PC-9 (cell line): ENCODE measurements at regions not wholly inside any gene's neighbourhood (a gene's known extent, or its start where the extent isn't known, plus 50 kb on each side); places are given as distances from the start of the nearest gene placed in this dataset.

ENCODE experiments used
- BruUV-seq: library from RNA; stranded (reverse); fragments of 400-500 nt; replicated peaks from 2 replicates; lab custom pipeline; 2021; lab: Mats Ljungman, UMichigan
- CTCF ChIA-PET: fragments of 300-600 bp; sonication (Branson Sonifier 250); formaldehyde crosslinking; loops from one replicate; lab custom pipeline; 2022; ENCODE audit warnings: antibody characterized with exemption; lab: Charles Lee
- POLR2A ChIA-PET: fragments of 300-600 bp; sonication (Branson Sonifier 250); formaldehyde crosslinking; loops from one replicate; lab custom pipeline; 2022; ENCODE audit warnings: antibody characterized with exemption; ENCODE audit not compliant: unreplicated experiment; lab: Charles Lee
- DNase-seq, 2 experiments: peaks; one replicate each; pipeline versions ENCODE4 v3.0.0 to v3.0.0-alpha.2; 2015 to 2022; ENCODE audit warnings: mixed read lengths in 1 of 2
- H2AFZ ChIP-seq: fragments of 200-600 bp; sonication (generic); 2 replicates; pipeline ENCODE4 v1.8.1; 2017; ENCODE audit warnings: antibody characterized with exemption
- H3F3A ChIP-seq: fragments of 200-600 bp; sonication (generic); 2 replicates; pipeline ENCODE4 v1.8.1; 2017; ENCODE audit warnings: antibody characterized with exemption, mild to moderate bottlenecking, low read depth; ENCODE audit not compliant: insufficient read depth
- H3K27ac ChIP-seq: fragments of 200-600 bp; sonication (generic); 2 replicates; pipeline ENCODE4 v1.6.1; 2016; ENCODE audit warnings: mixed run types
- H3K27me3 ChIP-seq: fragments of 200-600 bp; sonication (generic); 2 replicates; pipeline ENCODE4 v1.6.1; 2016; ENCODE audit warnings: low read depth, mixed run types; ENCODE audit not compliant: insufficient read depth
- H3K36me3 ChIP-seq: fragments of 200-600 bp; sonication (generic); 2 replicates; pipeline ENCODE4 v1.6.1; 2016; ENCODE audit warnings: low read depth, mixed run types
- H3K4me1 ChIP-seq: fragments of 200-600 bp; sonication (generic); replicated peaks from 2 replicates; pipeline ENCODE4 v1.6.1; 2016; ENCODE audit warnings: mixed run types; ENCODE audit not compliant: insufficient read depth
- H3K4me2 ChIP-seq: fragments of 200-600 bp; sonication (generic); 2 replicates; pipeline ENCODE4 v1.6.1; 2017; ENCODE audit warnings: mixed run types
- H3K4me3 ChIP-seq: fragments of 200-600 bp; sonication (generic); 2 replicates; pipeline ENCODE4 v1.6.1; 2016; ENCODE audit warnings: mixed run types
- H3K79me2 ChIP-seq: fragments of 200-600 bp; sonication (generic); 2 replicates; pipeline ENCODE4 v1.6.1; 2017; ENCODE audit warnings: low read depth, mixed run types
- H3K9me2 ChIP-seq: fragments of 200-600 bp; sonication (generic); 2 replicates; pipeline ENCODE4 v1.8.1; 2017; ENCODE audit warnings: mild to moderate bottlenecking; ENCODE audit not compliant: insufficient read depth
- H3K9me3 ChIP-seq: fragments of 200-600 bp; sonication (generic); 2 replicates; pipeline ENCODE4 v1.8.1; 2016; ENCODE audit warnings: low read depth; ENCODE audit not compliant: insufficient read depth
- H4K20me1 ChIP-seq: fragments of 200-600 bp; sonication (generic); 2 replicates; pipeline ENCODE4 v1.8.1; 2017; ENCODE audit not compliant: insufficient read depth
- CTCF ChIP-seq: fragments of 200-600 bp; sonication (generic); conservative IDR thresholded peaks from 2 replicates; pipeline ENCODE4 v1.6.1; 2017; ENCODE audit warnings: mixed run types, antibody characterized with exemption, mild to moderate bottlenecking, moderate library complexity
- EZH2 ChIP-seq: fragments of 200-600 bp; sonication (generic); IDR thresholded peaks from 2 replicates; pipeline ENCODE4 v1.8.0; 2017; ENCODE audit warnings: antibody characterized with exemption, low read depth
- intact Hi-C: fragments of 100-400 bp; cut with micrococcal nuclease; formaldehyde crosslinking; loops from one replicate; pipeline ENCODE4 v1.10.0; 2022; ENCODE audit not compliant: unreplicated experiment

GRCh38 chr12:41656454-41656853 is 468.3 kb downstream of the PDZRN4 start:
- Histone ChIP-seq H4K20me1 (no peaks in the 10 kb centered on the region), H3K4me2 (no peak overlapping the region), H2AFZ (no peak overlapping the region), H3K4me1 (no peaks in the 10 kb centered on the region), H3K4me3 (no peak overlapping the region), H3K79me2 (no peaks in the 10 kb centered on the region), H3F3A (no peaks in the 10 kb centered on the region), H3K27me3 (no peaks in the 10 kb centered on the region), H3K9me3 (peaks cover 2% of the 10 kb centered on the region; the same call in 1 of the 2 replicates), H3K36me3 (no peaks in the 10 kb centered on the region), H3K9me2 (no peaks in the 10 kb centered on the region), H3K27ac (no peak overlapping the region)
- ChIA-PET POLR2A (no interaction called here), CTCF (no interaction called here)
- intact Hi-C loops = no loop called here
- DNase-seq = no peak
- TF ChIP-seq CTCF (no peak), EZH2 (no peak)
- BruUV-seq = no TSS peak

- H3K4me2 ChIP-seq = no peak overlapping the region
- no peaks in the 10 kb centered on the region for H3K79me2 ChIP-seq
- H3K4me3 ChIP-seq = no peak overlapping the region
- peak overlapping the region; percentile 39; the same call in 1 of the 2 replicates for H2AFZ ChIP-seq
- no peaks in the 10 kb centered on the region for H3K9me3 ChIP-seq
- H3K27me3 ChIP-seq = no peaks in the 10 kb centered on the region
- intact Hi-C loops = no loop called here
- H3F3A ChIP-seq = no peaks in the 10 kb centered on the region
- no peaks in the 10 kb centered on the region for H3K4me1 ChIP-seq
- no peaks in the 10 kb centered on the region for H4K20me1 ChIP-seq
- no peaks in the 10 kb centered on the region for H3K36me3 ChIP-seq
- TF ChIP-seq EZH2 (no peak), CTCF (no peak)
- no peak for DNase-seq
- BruUV-seq = no TSS peak
- no peaks in the 10 kb centered on the region for H3K9me2 ChIP-seq
- no peak overlapping the region for H3K27ac ChIP-seq
- ChIA-PET CTCF (no interaction called here), POLR2A (no interaction called here)
Measured at GRCh38 chr12:41653386-41654326, 465.5 kb downstream of the PDZRN4 start.

GRCh38 chr12:41652981-41653380 is 464.9 kb downstream of the PDZRN4 start:
- ChIA-PET POLR2A (no interaction called here), CTCF (no interaction called here)
- Histone ChIP-seq H3K9me2 (no peaks in the 10 kb centered on the region), H3K4me2 (no peak overlapping the region), H3K4me3 (no peak overlapping the region), H3K27ac (no peak overlapping the region), H2AFZ (peak overlapping the region; percentile 39; the same call in 1 of the 2 replicates), H3F3A (no peaks in the 10 kb centered on the region), H4K20me1 (no peaks in the 10 kb centered on the region), H3K79me2 (no peaks in the 10 kb centered on the region), H3K4me1 (no peaks in the 10 kb centered on the region), H3K27me3 (no peaks in the 10 kb centered on the region), H3K9me3 (no peaks in the 10 kb centered on the region), H3K36me3 (no peaks in the 10 kb centered on the region)
- intact Hi-C loops = no loop called here
- DNase-seq = no peak
- BruUV-seq = no TSS peak
- TF ChIP-seq CTCF (no peak), EZH2 (no peak)
